H1 (cell line): ENCODE measurements at regions not wholly inside any gene's neighbourhood (a gene's known extent, or its start where the extent isn't known, plus 50 kb on each side); places are given as distances from the start of the nearest gene placed in this dataset.

Source experiments
- CTCF ChIA-PET: fragments of 300-600 bp; sonication (Branson Sonifier 250); formaldehyde crosslinking; loops from one replicate; lab custom pipeline; 2021; ENCODE audit not compliant: partially characterized antibody; lab: Charles Lee
- POLR2A ChIA-PET: fragments of 300-600 bp; sonication (Branson Sonifier 250); formaldehyde crosslinking; loops from one replicate; lab custom pipeline; 2021; ENCODE audit warnings: inconsistent platforms; ENCODE audit not compliant: partially characterized antibody; lab: Charles Lee
- DNase-seq, 2 experiments: peaks; one replicate each; pipeline versions ENCODE4 v3.0.0 to v3.0.0-alpha.2; 2010 to 2022; ENCODE audit warnings: low spot score in 2 of 2, low read depth in 1 of 2, mixed read lengths in 1 of 2
- FAIRE-seq: peaks from 2 replicates; lab custom pipeline; 2011; peaks lifted over from hg19 to GRCh38; lab: Jason Lieb, UNC
- H2AFZ ChIP-seq: 2 replicates; pipeline ENCODE4 v1.8.1; 2012; ENCODE audit warnings: low read length, inconsistent platforms
- H2AK5ac ChIP-seq: 2 replicates; pipeline ENCODE4 v1.6.1; 2013; ENCODE audit warnings: low read depth, low read length
- H2BK120ac ChIP-seq: replicated peaks from 2 replicates; pipeline ENCODE3; 2013; ENCODE audit warnings: low read depth, low read length, inconsistent platforms
- H2BK12ac ChIP-seq: 2 replicates; pipeline ENCODE4 v1.6.1; 2013; ENCODE audit warnings: low read depth, low read length
- H2BK15ac ChIP-seq: 2 replicates; pipeline ENCODE4 v1.6.1; 2013; ENCODE audit warnings: low read length
- H2BK20ac ChIP-seq: 2 replicates; pipeline ENCODE4 v1.6.1; 2013; ENCODE audit warnings: low read length
- H2BK5ac ChIP-seq: 2 replicates; pipeline ENCODE4 v1.6.1; 2013; ENCODE audit warnings: low read depth, low read length
- H3K14ac ChIP-seq: 2 replicates; pipeline ENCODE4 v1.6.1; 2013; ENCODE audit warnings: inconsistent platforms; ENCODE audit not compliant: insufficient read length
- H3K18ac ChIP-seq: 2 replicates; pipeline ENCODE4 v1.6.1; 2013; ENCODE audit warnings: low read length; ENCODE audit errors: extremely low read depth
- H3K23ac ChIP-seq: 2 replicates; pipeline ENCODE4 v1.6.1; 2013; ENCODE audit warnings: inconsistent platforms; ENCODE audit not compliant: insufficient read length
- H3K23me2 ChIP-seq: 2 replicates; pipeline ENCODE4 v1.6.1; 2013; ENCODE audit warnings: low read depth, low read length
- H3K27ac ChIP-seq: 2 replicates; pipeline ENCODE4 v1.6.1; 2011; ENCODE audit warnings: low read depth, low read length, inconsistent platforms
- H3K27me3 ChIP-seq, 4 experiments: replicated peaks in 1 of 4; 1 replicate in 1 of 4; 2 replicates in 3 of 4; pipeline versions ENCODE4 v1.6.1 to v1.8.1; 2011 to 2013; ENCODE audit warnings: low read length in 3 of 4, mild to moderate bottlenecking in 3 of 4, inconsistent platforms in 2 of 4, mixed read lengths in 2 of 4, moderate library complexity in 1 of 4; ENCODE audit not compliant: control insufficient read depth in 3 of 4, insufficient read depth in 3 of 4; ENCODE audit errors: extremely low read depth in 1 of 4
- H3K36me3 ChIP-seq, 4 experiments: 2 replicates each; pipeline versions ENCODE4 v1.6.1 to v1.8.1; 2011 to 2013; ENCODE audit warnings: mild to moderate bottlenecking in 4 of 4, low read length in 3 of 4, moderate library complexity in 2 of 4, control low read depth in 1 of 4, inconsistent platforms in 1 of 4; ENCODE audit not compliant: insufficient read depth in 4 of 4, control insufficient read depth in 2 of 4
- H3K4ac ChIP-seq: replicated peaks from 2 replicates; pipeline ENCODE3; 2013; ENCODE audit warnings: low read length, low read depth, mixed read lengths, inconsistent platforms; ENCODE audit not compliant: insufficient read length
- H3K4me1 ChIP-seq, 4 experiments: replicated peaks in 1 of 4; 1 replicate in 1 of 4; 2 replicates in 3 of 4; pipeline versions ENCODE4 v1.6.1 to v1.8.1; 2011 to 2013; ENCODE audit warnings: low read length in 3 of 4, inconsistent platforms in 2 of 4, mixed read lengths in 1 of 4; ENCODE audit not compliant: insufficient read depth in 4 of 4, control insufficient read depth in 3 of 4
- H3K4me2 ChIP-seq, 2 experiments: 2 replicates each; pipeline versions ENCODE4 v1.6.1 to v1.8.1; 2011 to 2013; ENCODE audit warnings: low read depth in 2 of 2, low read length in 2 of 2, control low read depth in 1 of 2, inconsistent platforms in 1 of 2, mild to moderate bottlenecking in 1 of 2; ENCODE audit not compliant: insufficient read depth in 1 of 2
- H3K4me3 ChIP-seq, 4 experiments: fragments of 200-600, 300-600 bp in 1 of 4; sonication (generic), shearing (Covaris generic), sonication (Bioruptor Twin) in 1 of 4; 2 replicates each; pipeline versions ENCODE4 v1.5.1 to v1.8.1; 2011 to 2016; ENCODE audit warnings: low read length in 4 of 4, low read depth in 3 of 4, control low read depth in 2 of 4, inconsistent platforms in 2 of 4, mild to moderate bottlenecking in 2 of 4, mixed read lengths in 1 of 4, moderate library complexity in 1 of 4; ENCODE audit not compliant: insufficient read depth in 2 of 4; ENCODE audit errors: extremely low read depth in 1 of 4
- H3K56ac ChIP-seq: replicated peaks from 2 replicates; pipeline ENCODE3; 2013; ENCODE audit warnings: low read depth, mild to moderate bottlenecking, mixed read lengths, low read length, inconsistent platforms; ENCODE audit not compliant: insufficient read length
- H3K79me1 ChIP-seq: 2 replicates; pipeline ENCODE4 v1.6.1; 2013; ENCODE audit warnings: low read depth, low read length, control low read depth
- H3K79me2 ChIP-seq, 2 experiments: 2 replicates each; pipeline versions ENCODE4 v1.6.1 to v1.8.1; 2012 to 2013; ENCODE audit warnings: low read length in 2 of 2, mild to moderate bottlenecking in 2 of 2, inconsistent platforms in 1 of 2; ENCODE audit not compliant: insufficient read depth in 2 of 2, control insufficient read depth in 1 of 2
- H3K9ac ChIP-seq, 4 experiments: replicated peaks in 1 of 4; 1 replicate in 1 of 4; 2 replicates in 3 of 4; pipeline versions ENCODE4 v1.6.1 to v1.8.1; 2011 to 2013; ENCODE audit warnings: low read depth in 3 of 4, low read length in 3 of 4, control low read depth in 2 of 4, mild to moderate bottlenecking in 2 of 4, moderate library complexity in 2 of 4, inconsistent platforms in 1 of 4; ENCODE audit errors: extremely low read depth in 1 of 4
- H3K9me3 ChIP-seq, 2 experiments: 2 replicates each; pipeline versions ENCODE4 v1.6.1 to v1.8.1; 2012 to 2013; ENCODE audit warnings: mild to moderate bottlenecking in 2 of 2, moderate library complexity in 2 of 2, control low read depth in 1 of 2, inconsistent platforms in 1 of 2, low read depth in 1 of 2, low read length in 1 of 2, mixed read lengths in 1 of 2; ENCODE audit not compliant: insufficient read depth in 2 of 2
- H4K20me1 ChIP-seq, 2 experiments: replicated peaks in 1 of 2; 2 replicates each; pipeline versions ENCODE3 to v1.8.1; 2011 to 2013; ENCODE audit warnings: inconsistent platforms in 2 of 2, low read length in 2 of 2, mild to moderate bottlenecking in 1 of 2; ENCODE audit not compliant: insufficient read depth in 2 of 2, control insufficient read depth in 1 of 2
- H4K5ac ChIP-seq: 2 replicates; pipeline ENCODE4 v1.6.1; 2013; ENCODE audit warnings: low read length, low read depth, mixed read lengths, inconsistent platforms; ENCODE audit not compliant: insufficient read length
- H4K8ac ChIP-seq: 2 replicates; pipeline ENCODE4 v1.8.0; 2013; ENCODE audit warnings: mild to moderate bottlenecking, moderate library complexity, low read length, inconsistent platforms; ENCODE audit not compliant: insufficient read depth; ENCODE audit errors: extremely low read depth
- H4K91ac ChIP-seq: replicated peaks from 2 replicates; pipeline ENCODE3; 2013; ENCODE audit warnings: low read length, mixed read lengths, inconsistent platforms; ENCODE audit not compliant: insufficient read length
- E2F6 ChIP-seq: IDR thresholded peaks from 2 replicates; pipeline ENCODE4 v1.6.1; 2012; ENCODE audit warnings: inconsistent platforms
- JUN ChIP-seq: IDR thresholded peaks from 2 replicates; pipeline ENCODE4 v1.6.1; 2011; ENCODE audit warnings: low read depth, mild to moderate bottlenecking, improper control_type of control experiment, low read length
- KDM1A ChIP-seq: fragments of 200-600, 300-600 bp; sonication (generic); IDR thresholded peaks from 2 replicates; pipeline ENCODE4 v1.7.1; 2016; ENCODE audit warnings: mild to moderate bottlenecking, low read length, borderline replicate concordance
- NANOG ChIP-seq: IDR thresholded peaks from 2 replicates; pipeline ENCODE4 v1.6.1; 2011; ENCODE audit warnings: low read length, low read depth, mild to moderate bottlenecking, inconsistent platforms; ENCODE audit not compliant: insufficient read depth, poor library complexity, severe bottlenecking
- POU5F1 ChIP-seq: IDR thresholded peaks from 2 replicates; pipeline ENCODE4 v1.6.1; 2011; ENCODE audit warnings: low read depth, mild to moderate bottlenecking, low read length, moderate library complexity
- RBBP5 ChIP-seq: IDR thresholded peaks from 2 replicates; pipeline ENCODE4 v1.7.1; 2012; ENCODE audit warnings: low read depth, mild to moderate bottlenecking, inconsistent platforms, low read length, moderate library complexity, borderline replicate concordance
- SRF ChIP-seq: IDR thresholded peaks from 2 replicates; pipeline ENCODE4 v1.6.1; 2011; ENCODE audit warnings: mild to moderate bottlenecking, low read depth, low read length, moderate library complexity
- TAF7 ChIP-seq: optimal IDR thresholded peaks from 2 replicates; pipeline ENCODE3; 2011; ENCODE audit warnings: low read depth, mild to moderate bottlenecking, inconsistent platforms, low read length, moderate library complexity, borderline replicate concordance
- TBP ChIP-seq: IDR thresholded peaks from 2 replicates; pipeline ENCODE4 v1.6.1; 2011; ENCODE audit warnings: low read depth, low read length, improper control_type of control experiment
- WGBS, 2 experiments: shearing (Covaris generic) in 1 of 2; methylation state at CpG; one replicate each; pipeline versions ENCODE4 v1.1.6 to v1.1.7; 2013 to 2015; ENCODE audit warnings: low lambda C conversion rate in 2 of 2, mixed read lengths in 2 of 2, inconsistent platforms in 1 of 2, low coverage in 1 of 2, missing lambda C conversion rate in 1 of 2; ENCODE audit not compliant: insufficient replicate concordance in 2 of 2, insufficient coverage in 1 of 2, insufficient read length in 1 of 2; ENCODE audit errors: extremely low coverage in 1 of 2, missing lambda C conversion rate in 1 of 2; 5-methylcytosine and 5-hydroxymethylcytosine counted together

GRCh38 chr2:147424766-147425165 is 420.1 kb upstream of the ACVR2A start:
- Histone ChIP-seq H2BK20ac (no peak overlapping the region), H4K5ac (no peak overlapping the region), H3K4me1 (no peaks in the 10 kb centered on the region), H3K9me3 (no peaks in the 10 kb centered on the region), H2AFZ (no peak overlapping the region), H3K9ac (no peak overlapping the region), H3K18ac (no peak overlapping the region), H3K56ac (no peak overlapping the region), H3K27me3 (no peaks in the 10 kb centered on the region), H2BK5ac (no peak overlapping the region), H3K36me3 (no peaks in the 10 kb centered on the region), H4K8ac (no peak overlapping the region), H3K79me1 (no peaks in the 10 kb centered on the region), H2BK15ac (no peak overlapping the region), H3K23ac (no peak overlapping the region), H3K4me3 (no peak overlapping the region), H3K4me2 (no peak overlapping the region), H3K14ac (no peak overlapping the region), H2BK12ac (no peak overlapping the region), H4K91ac (no peak overlapping the region), H3K23me2 (no peaks in the 10 kb centered on the region), H3K4ac (no peak overlapping the region), H3K27ac (no peak overlapping the region), H4K20me1 (no peaks in the 10 kb centered on the region), H2AK5ac (no peak overlapping the region), H3K79me2 (no peaks in the 10 kb centered on the region), H2BK120ac (no peak overlapping the region)
- CTCF ChIA-PET: interaction anchor here (0.7 to 1.7 kb wide), 4 partner anchors 26 to 251 kb away, joined by 3 read pairs; no protein-coding TSS in a partner anchor
- WGBS, 2 experiments: 95% methylated on average over 1 of the region's 1 CpG; no CpG with 5 or more reads in 1 of the 2 experiments
- no peak for FAIRE-seq
- POLR2A ChIA-PET: no interaction called here
- DNase-seq: no peak
- no peak for TF ChIP-seq JUN
- no peak for TF ChIP-seq TAF7
- TF ChIP-seq NANOG: no peak
- TF ChIP-seq RBBP5: no peak
- no peak for TF ChIP-seq E2F6
- TF ChIP-seq POU5F1: no peak
- no peak for TF ChIP-seq KDM1A
- TF ChIP-seq SRF: no peak
- no peak for TF ChIP-seq TBP
